HG03575 (cell line): ENCODE measurements at regions not wholly inside any gene's neighbourhood (a gene's known extent, or its start where the extent isn't known, plus 50 kb on each side); places are given as distances from the start of the nearest gene placed in this dataset.
A peak's percentile ranks its signal among the peaks of the same experiment; 100 is the strongest.
"Not testable (repeated sequence)": the region's sequence is repeated elsewhere in the genome, so short reads cannot be mapped to it uniquely, and the experiment has no call there.

Experiments used
- ATAC-seq: cut with Tn5 transposase; IDR thresholded peaks from one replicate; pipeline ENCODE4 v1.9.1; 2021; ENCODE audit not compliant: unreplicated experiment, insufficient number of reproducible peaks, low FRiP score; ENCODE audit errors: extremely low read depth

GRCh38 chrX:55142206-55142918 lies 53.5 kb downstream of the PAGE2 start:
- no peak for ATAC-seq

DNA sequence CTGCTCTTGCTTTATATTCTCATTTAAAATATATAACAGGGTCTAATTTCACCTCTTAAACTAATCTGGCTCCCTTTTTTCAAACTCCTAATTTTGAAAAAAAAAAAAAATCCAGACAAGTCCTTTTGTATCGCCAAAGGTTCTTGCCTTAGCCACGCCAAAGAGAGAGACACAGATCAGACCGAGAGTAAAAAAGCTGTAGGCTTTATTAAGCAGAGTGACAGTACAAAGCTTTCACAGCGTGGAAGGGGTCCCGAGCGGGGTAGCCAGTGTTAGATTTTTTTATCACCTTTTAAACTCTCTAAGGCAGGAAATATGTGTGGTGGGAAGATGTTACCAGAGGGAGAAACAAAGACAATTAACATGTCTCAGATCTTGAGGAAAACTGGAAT lies 54.1 kb downstream of the PAGE2 start:
- ATAC-seq: no peak

GRCh38 chrX:55143621-55144020 lies 54.8 kb downstream of the PAGE2 start:
- no peak for ATAC-seq

DNA sequence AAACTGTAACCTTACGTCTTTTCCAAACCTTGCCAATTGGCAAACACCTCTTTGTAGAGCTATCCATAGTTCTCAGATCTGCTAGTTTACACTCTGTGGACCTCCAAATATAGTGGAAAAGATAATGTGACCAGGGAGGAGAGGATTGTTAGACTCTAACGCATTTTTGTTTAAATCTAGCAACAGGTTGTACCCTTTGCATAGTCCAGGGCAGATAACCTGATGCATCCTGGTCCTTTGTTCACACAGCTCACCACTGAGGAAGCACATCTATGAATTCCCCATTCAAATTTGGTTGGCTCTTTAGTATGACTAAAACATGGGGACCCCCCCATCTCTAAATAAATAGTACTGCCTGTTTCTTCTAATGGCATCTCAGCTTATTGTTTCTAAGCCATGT lies 55.9 kb downstream of the PAGE2 start:
- no peak for ATAC-seq

DNA sequence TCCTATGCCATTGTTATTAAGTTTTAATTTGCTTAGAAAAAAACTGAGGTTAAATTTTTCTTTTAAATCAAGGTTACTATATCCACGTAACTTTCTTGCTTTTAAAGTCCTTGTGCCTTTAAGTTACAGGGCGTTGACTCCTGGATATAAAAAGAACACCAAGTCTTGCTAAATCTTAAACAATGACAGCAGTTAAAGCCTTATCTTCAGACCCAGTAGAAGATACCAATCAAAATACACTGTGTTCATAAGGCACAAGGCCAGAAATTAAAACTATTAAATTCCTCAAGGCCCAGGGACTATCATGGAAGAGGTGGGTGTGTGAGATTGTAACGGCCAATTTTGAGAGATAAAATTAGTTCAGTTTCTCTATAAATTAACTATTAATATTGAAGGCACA lies 60.4 kb downstream of the PAGE2 start:
- no peak for ATAC-seq

- ATAC-seq: no peak
These were observed 62.4 kb downstream of the PAGE2 start for GRCh38 chrX:55151199-55151598.

DNA sequence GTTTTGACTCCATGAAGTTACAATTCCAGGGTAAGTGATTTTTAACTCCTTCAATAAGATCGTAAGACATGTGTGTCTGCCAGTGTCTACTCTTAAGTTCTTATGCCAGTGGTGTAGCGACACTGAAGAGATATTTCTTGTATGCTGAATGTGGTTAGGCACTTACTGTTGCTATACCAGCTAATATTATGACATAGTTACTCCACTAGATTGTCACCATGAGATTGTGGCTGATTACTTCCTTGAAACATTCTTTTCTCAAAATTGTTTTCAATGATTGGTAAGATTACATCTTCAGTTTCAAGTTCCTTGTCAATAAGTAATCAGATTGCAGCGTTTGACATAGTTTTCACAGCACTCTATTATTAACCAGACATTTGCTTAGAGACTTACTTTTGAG lies 60.6 kb upstream of the PAGE5 start:
- no peak for ATAC-seq

DNA sequence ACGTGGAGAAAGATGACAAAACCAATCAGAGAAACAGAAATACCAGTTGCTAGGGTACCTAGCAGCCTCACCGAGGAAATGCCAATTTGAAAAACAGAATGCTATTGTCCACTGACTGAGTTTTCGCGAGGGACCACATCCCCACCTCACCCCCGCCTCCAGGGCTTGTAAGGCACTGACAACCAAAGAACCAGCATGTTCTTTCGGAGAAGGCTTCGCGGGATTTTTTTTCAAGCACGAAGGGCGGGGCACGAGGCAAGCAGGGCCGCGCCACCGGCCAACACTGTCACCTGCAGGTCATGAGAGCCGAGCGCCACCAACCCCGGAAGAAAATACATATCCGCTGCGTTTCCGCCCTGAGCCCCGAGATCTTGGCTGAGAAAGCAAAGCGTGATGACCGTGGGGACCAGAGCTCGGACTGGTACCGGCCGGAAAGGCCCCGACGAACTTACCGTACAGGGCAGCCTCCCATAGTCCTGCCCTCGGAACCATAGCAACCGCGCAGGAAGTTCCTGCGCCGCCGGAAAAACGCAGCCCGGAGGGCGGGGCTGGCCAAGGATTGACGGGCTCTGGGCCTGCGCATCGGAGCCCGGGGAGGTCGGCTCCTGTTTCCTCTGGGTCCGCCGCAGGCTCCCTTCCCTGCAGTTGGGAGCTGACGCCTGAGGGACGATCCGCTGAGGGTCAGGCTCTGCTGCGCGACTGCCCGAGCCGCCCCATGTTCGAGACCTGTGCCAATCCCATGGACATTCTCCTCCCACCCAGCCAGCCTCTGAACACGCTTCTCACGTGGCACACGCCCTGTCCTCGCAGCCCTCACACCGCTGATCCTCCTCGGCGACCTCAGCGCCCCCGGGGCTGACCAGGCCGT lies 59.2 kb upstream of the PAGE5 start:
- peak; percentile 69 for ATAC-seq

- ATAC-seq: no peak
These were observed 58.6 kb upstream of the PAGE5 start for GRCh38 chrX:55161581-55161980.

DNA sequence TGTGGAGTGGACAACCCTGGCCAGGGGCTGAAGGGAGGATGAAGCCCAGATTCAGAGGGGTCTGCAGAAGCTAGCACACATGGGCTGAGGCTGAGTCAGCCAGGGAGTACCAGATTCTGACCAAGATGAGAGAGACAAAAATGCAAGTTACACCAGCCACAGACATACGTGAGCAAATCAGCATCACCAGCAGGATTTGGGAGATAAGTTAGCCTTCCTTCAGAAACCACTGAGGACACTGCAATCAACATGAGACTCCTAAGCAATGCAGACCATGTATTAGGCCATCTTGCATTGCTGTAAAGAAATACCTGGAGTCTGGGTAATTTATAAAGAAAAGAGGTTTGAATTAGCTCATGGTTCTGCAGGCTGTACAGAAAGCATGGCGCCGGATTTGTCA lies 57.0 kb upstream of the PAGE5 start:
- ATAC-seq: no peak

DNA sequence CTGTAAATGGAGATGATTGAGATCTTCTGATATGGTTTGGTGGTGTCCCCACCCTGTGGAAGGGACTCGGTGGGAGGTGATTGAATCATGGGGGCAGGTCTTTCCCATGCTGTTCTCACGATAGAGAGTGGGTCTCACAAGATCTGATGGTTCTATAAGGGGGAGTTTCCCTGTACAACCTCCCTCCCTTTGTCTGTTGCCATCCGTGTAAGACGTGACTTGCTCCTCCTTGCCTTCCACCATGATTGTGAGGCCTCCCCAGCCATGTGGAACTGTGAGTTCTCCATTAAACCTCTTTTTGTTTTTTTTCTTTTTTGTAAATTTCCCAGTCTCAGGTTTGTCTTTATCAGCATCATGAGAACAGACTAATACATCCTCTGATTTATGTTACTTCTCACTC lies 55.1 kb upstream of the PAGE5 start:
- not testable (repeated sequence) for ATAC-seq

DNA sequence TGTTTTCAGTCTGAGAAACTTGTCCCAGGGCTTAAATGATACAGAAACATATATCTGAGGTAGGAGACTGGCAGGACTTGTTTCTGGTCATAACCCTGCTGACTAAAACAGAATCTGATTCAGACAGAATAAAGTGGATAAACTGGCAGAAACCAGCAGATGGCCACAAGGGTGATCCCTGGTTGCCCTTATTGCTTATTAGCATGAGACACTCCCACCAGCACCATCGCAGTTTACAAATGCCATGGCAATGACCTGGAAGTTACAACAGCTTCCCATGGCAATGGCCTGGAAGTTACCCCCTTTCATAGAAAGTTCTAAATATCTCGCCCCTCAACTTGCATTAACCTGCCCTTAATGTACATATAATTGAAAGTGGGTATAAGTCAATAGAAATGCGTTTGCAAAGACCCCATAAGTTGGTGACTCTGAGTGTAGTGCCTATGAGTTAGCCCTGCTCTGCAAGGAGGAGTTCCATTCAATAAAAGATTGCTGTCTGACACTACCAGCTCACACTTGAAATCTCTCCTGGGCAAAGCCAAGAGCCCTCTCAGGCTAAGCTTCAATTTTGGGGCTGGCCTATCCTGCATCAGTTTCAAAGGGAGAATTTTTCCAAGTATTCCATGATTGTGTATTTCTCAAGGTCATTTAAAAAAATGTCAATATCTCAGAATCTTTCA lies 52.9 kb upstream of the PAGE5 start:
- no peak for ATAC-seq

GRCh38 chrX:55167901-55168300 lies 52.2 kb upstream of the PAGE5 start:
- ATAC-seq: no peak

- no peak for ATAC-seq
These were observed 50.4 kb upstream of the PAGE5 start for GRCh38 chrX:55169782-55170181.
